DOHH2 (cell line): ENCODE measurements at regions not wholly inside any gene's neighbourhood (a gene's known extent, or its start where the extent isn't known, plus 50 kb on each side); places are given as distances from the start of the nearest gene placed in this dataset.
"Not testable (repeated sequence)": the region's sequence is repeated elsewhere in the genome, so short reads cannot be mapped to it uniquely, and the experiment has no call there.

ENCODE experiments used
- EZH2phosphoT487 ChIP-seq: fragments of 200-600 bp; sonication (generic); IDR thresholded peaks from 2 replicates; pipeline ENCODE4 v1.6.1; 2017; ENCODE audit warnings: borderline replicate concordance, mild to moderate bottlenecking, antibody characterized with exemption, low read length, moderate library complexity, mixed read lengths
- TF ChIP-seq, protein P1 (sequence below): fragments of 200-600 bp; sonication (generic); IDR thresholded peaks from one replicate; pipeline ENCODE4 v1.5.1; 2014; ENCODE audit warnings: antibody characterized with exemption, mild to moderate bottlenecking, low read depth, low read length; ENCODE audit not compliant: poor library complexity, severe bottlenecking

DNA sequence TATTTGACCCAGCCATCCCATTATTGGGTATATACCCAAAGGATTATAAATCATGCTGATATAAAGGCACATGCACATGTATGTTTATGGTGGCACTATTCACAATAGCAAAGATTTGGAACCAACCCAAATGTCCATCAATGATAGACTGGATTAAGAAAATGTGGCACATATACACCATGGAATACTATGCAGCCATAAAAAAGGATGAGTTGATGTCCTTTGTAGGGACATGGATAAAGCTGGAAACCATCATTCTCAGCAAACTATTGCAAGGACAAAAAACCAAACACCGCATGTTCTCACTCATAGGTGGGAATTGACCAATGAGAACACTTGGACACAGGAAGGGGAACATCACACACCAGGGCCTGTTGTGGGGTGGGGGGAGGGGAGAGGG, 147.3 kb upstream of the STK26 start:
- TF ChIP-seq, protein P1, sequence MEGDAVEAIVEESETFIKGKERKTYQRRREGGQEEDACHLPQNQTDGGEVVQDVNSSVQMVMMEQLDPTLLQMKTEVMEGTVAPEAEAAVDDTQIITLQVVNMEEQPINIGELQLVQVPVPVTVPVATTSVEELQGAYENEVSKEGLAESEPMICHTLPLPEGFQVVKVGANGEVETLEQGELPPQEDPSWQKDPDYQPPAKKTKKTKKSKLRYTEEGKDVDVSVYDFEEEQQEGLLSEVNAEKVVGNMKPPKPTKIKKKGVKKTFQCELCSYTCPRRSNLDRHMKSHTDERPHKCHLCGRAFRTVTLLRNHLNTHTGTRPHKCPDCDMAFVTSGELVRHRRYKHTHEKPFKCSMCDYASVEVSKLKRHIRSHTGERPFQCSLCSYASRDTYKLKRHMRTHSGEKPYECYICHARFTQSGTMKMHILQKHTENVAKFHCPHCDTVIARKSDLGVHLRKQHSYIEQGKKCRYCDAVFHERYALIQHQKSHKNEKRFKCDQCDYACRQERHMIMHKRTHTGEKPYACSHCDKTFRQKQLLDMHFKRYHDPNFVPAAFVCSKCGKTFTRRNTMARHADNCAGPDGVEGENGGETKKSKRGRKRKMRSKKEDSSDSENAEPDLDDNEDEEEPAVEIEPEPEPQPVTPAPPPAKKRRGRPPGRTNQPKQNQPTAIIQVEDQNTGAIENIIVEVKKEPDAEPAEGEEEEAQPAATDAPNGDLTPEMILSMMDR, result not testable (repeated sequence)
- TF ChIP-seq EZH2phosphoT487, result not testable (repeated sequence)
